Right atrium auricular region (tissue), 2 donors: ENCODE measurements at regions not wholly inside any gene's neighbourhood (a gene's known extent, or its start where the extent isn't known, plus 50 kb on each side); places are given as distances from the start of the nearest gene placed in this dataset.
"Not testable (repeated sequence)": the region's sequence is repeated elsewhere in the genome, so short reads cannot be mapped to it uniquely, and the experiment has no call there.

Experiments used
- DNase-seq: peaks from one replicate; pipeline ENCODE4 v3.0.0-alpha.2; 2019; ENCODE audit warnings: low spot score
- H3K27ac ChIP-seq, 2 donors: fragments of 200-600 bp; sonication (generic); 1 replicate in 1 of 2; 2 replicates in 1 of 2; pipeline ENCODE4 v1.5.1; 2016 to 2019
- H3K27me3 ChIP-seq, 2 donors: fragments of 200-600 bp; sonication (generic); one replicate each; pipeline versions ENCODE4 v1.5.1 to v1.6.0; 2017 to 2019
- H3K36me3 ChIP-seq: fragments of 200-600 bp; sonication (generic); one replicate; pipeline ENCODE4 v1.5.1; 2016
- H3K4me1 ChIP-seq, 2 donors: fragments of 200-600 bp; sonication (generic); one replicate each; pipeline versions ENCODE4 v1.5.1 to v1.6.0; 2017 to 2019
- H3K4me3 ChIP-seq, 2 donors: fragments of 200-600 bp; sonication (generic); 1 replicate in 1 of 2; 2 replicates in 1 of 2; pipeline ENCODE4 v1.5.1; 2017 to 2019; ENCODE audit warnings: mild to moderate bottlenecking in 1 of 2, moderate library complexity in 1 of 2
- H3K9me3 ChIP-seq, 2 donors: fragments of 200-600 bp; sonication (generic); one replicate each; pipeline ENCODE4 v1.5.1; 2019
- CTCF ChIP-seq, 2 donors: fragments of 200-600 bp; sonication (generic); IDR thresholded peaks; one replicate each; pipeline ENCODE4 v1.5.1; 2019; ENCODE audit warnings: antibody characterized with exemption in 2 of 2

- no peaks in the 10 kb centered on the region for H3K9me3 ChIP-seq
- TF ChIP-seq CTCF (IDR thresholded peaks at IDR 0.05): no peak
- H3K27ac ChIP-seq: peak overlapping the region in 1 of 2 donors; percentile 38
- no peaks in the 10 kb centered on the region for H3K36me3 ChIP-seq
- H3K4me3 ChIP-seq: no peak overlapping the region
- H3K4me1 ChIP-seq: no peaks in the 10 kb centered on the region
- no peaks in the 10 kb centered on the region for H3K27me3 ChIP-seq
- DNase-seq: no peak
These were observed 69.8 kb upstream of the SLC1A3 start for GRCh38 chr5:36536616-36537005.

- H3K27me3 ChIP-seq: no peaks in the 10 kb centered on the region
- H3K4me1 ChIP-seq: no peaks in the 10 kb centered on the region
- TF ChIP-seq CTCF (IDR thresholded peaks at IDR 0.05): no peak
- no peak for DNase-seq
- no peaks in the 10 kb centered on the region for H3K9me3 ChIP-seq
- H3K36me3 ChIP-seq: no peaks in the 10 kb centered on the region
- H3K27ac ChIP-seq: no peak overlapping the region
- no peak overlapping the region for H3K4me3 ChIP-seq
These were observed 68.7 kb upstream of the SLC1A3 start for GRCh38 chr5:36537724-36538123.

- no peaks in the 10 kb centered on the region for H3K27me3 ChIP-seq
- DNase-seq: no peak
- H3K9me3 ChIP-seq: peaks cover 0 to 8% of the 10 kb centered on the region in 2 donors
- H3K36me3 ChIP-seq: no peaks in the 10 kb centered on the region
- H3K4me1 ChIP-seq: no peaks in the 10 kb centered on the region
- TF ChIP-seq CTCF (IDR thresholded peaks at IDR 0.05): no peak
- peak overlapping the region in 1 of 2 donors; percentile 53 for H3K27ac ChIP-seq
- H3K4me3 ChIP-seq: no peak overlapping the region
These were observed 53.6 kb upstream of the SLC1A3 start for GRCh38 chr5:36552651-36553393.

- DNase-seq, H3K9me3 ChIP-seq, H3K4me1 ChIP-seq, H3K27me3 ChIP-seq, H3K27ac ChIP-seq, H3K36me3 ChIP-seq, H3K4me3 ChIP-seq: not testable (repeated sequence)
These were observed 51.4 kb upstream of the SLC1A3 start for GRCh38 chr5:36555035-36555434.
